ENCODE measurements at regions not wholly inside any gene's neighbourhood (a gene's known extent, or its start where the extent isn't known, plus 50 kb on each side); places are given as distances from the start of the nearest gene placed in this dataset.

- H3K4me3 ChIP-seq (ENCODE audit: low read length) = no peak overlapping the region
- peaks cover 7% of the 10 kb centered on the region for H3K36me3 ChIP-seq (ENCODE audit: control insufficient read depth, insufficient read depth, low read length)
- peaks cover 9% of the 10 kb centered on the region for H3K4me1 ChIP-seq (ENCODE audit: control insufficient read depth, insufficient read depth, low read length)
- no peaks in the 10 kb centered on the region for H3K27me3 ChIP-seq (ENCODE audit: control insufficient read depth, insufficient read depth, low read length)
- WGBS (ENCODE audit: insufficient coverage, insufficient read length) = no CpG with 5 or more reads among the region's 8 CpGs
- no peak overlapping the region for H3K27ac ChIP-seq (ENCODE audit: low read length)
- no peak for DNase-seq (ENCODE audit: low read depth, low spot score)
- H3K9me3 ChIP-seq (ENCODE audit: control insufficient read depth, insufficient read depth, low read length) = no peaks in the 10 kb centered on the region
These were observed 467.3 kb downstream of the SHQ1 start for GRCh38 chr3:72380711-72381493.

DNA sequence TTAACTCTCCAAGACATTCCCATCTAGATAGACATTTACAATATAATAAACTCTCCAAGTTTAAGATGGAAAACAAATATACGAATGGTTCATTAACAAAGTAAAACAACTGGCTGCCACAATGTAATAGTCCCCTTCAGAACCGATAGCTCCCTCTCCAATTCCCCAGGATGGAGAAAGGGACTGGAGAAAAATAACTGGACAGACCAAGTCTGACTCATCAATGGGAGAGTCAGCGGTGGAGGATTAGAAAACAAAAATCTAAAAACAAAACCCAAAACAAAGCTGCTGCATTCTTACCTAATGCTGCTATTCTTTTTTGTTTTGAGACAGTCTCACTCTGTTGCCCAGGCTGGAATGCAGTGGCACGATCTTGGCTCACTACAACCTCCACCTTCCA is 468.1 kb downstream of the SHQ1 start:
- no peak overlapping the region for H3K27ac ChIP-seq (ENCODE audit: low read length)
- H3K4me3 ChIP-seq (ENCODE audit: low read length) = no peak overlapping the region
- peaks cover 7% of the 10 kb centered on the region for H3K36me3 ChIP-seq (ENCODE audit: control insufficient read depth, insufficient read depth, low read length)
- no peaks in the 10 kb centered on the region for H3K9me3 ChIP-seq (ENCODE audit: control insufficient read depth, insufficient read depth, low read length)
- DNase-seq (ENCODE audit: low read depth, low spot score) = no peak
- H3K27me3 ChIP-seq (ENCODE audit: control insufficient read depth, insufficient read depth, low read length) = no peaks in the 10 kb centered on the region
- WGBS (ENCODE audit: insufficient coverage, insufficient read length) = no CpG with 5 or more reads among the region's 4 CpGs
- peaks cover 9% of the 10 kb centered on the region for H3K4me1 ChIP-seq (ENCODE audit: control insufficient read depth, insufficient read depth, low read length)

- Histone ChIP-seq H3K36me3 (ENCODE audit: control insufficient read depth, insufficient read depth, low read length) (peaks cover 7% of the 10 kb centered on the region), H3K4me3 (ENCODE audit: low read length) (no peak overlapping the region), H3K4me1 (ENCODE audit: control insufficient read depth, insufficient read depth, low read length) (peaks cover 9% of the 10 kb centered on the region), H3K9me3 (ENCODE audit: control insufficient read depth, insufficient read depth, low read length) (no peaks in the 10 kb centered on the region), H3K27me3 (ENCODE audit: control insufficient read depth, insufficient read depth, low read length) (no peaks in the 10 kb centered on the region), H3K27ac (ENCODE audit: low read length) (no peak overlapping the region)
- no peak for DNase-seq (ENCODE audit: low read depth, low spot score)
- WGBS (ENCODE audit: insufficient coverage, insufficient read length) = no CpG with 5 or more reads among the region's 1 CpG
These were observed 468.6 kb downstream of the SHQ1 start for GRCh38 chr3:72379500-72380187.

DNA sequence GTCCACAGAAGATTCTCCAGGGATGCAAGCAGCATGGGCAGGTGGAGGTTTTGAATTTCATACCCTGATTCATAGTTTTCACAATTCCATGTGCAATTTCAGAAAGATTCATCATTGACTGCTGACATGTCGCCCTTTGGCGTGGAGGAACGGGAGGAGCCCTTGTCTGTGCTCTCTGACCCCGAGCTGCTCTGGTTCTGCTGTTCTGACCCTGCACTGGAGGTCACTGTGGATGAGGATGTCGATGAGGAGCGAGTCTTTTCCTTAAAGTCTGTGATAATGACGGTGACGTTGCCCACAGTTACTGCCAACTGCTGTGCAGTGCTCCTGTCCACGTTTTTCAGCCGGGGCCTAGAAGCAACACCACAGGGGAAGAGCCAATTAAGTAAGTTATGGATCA is 470.0 kb downstream of the SHQ1 start:
- DNase-seq (ENCODE audit: low read depth, low spot score) = no peak
- Histone ChIP-seq H3K27me3 (ENCODE audit: control insufficient read depth, insufficient read depth, low read length) (no peaks in the 10 kb centered on the region), H3K36me3 (ENCODE audit: control insufficient read depth, insufficient read depth, low read length) (peaks cover 7% of the 10 kb centered on the region), H3K9me3 (ENCODE audit: control insufficient read depth, insufficient read depth, low read length) (no peaks in the 10 kb centered on the region), H3K27ac (ENCODE audit: low read length) (no peak overlapping the region), H3K4me3 (ENCODE audit: low read length) (no peak overlapping the region), H3K4me1 (ENCODE audit: control insufficient read depth, insufficient read depth, low read length) (peaks cover 7% of the 10 kb centered on the region)
- no CpG with 5 or more reads among the region's 10 CpGs for WGBS (ENCODE audit: insufficient coverage, insufficient read length)

GRCh38 chr3:72376956-72377710 is 471.1 kb downstream of the SHQ1 start:
- no peak for DNase-seq (ENCODE audit: low read depth, low spot score)
- Histone ChIP-seq H3K27ac (ENCODE audit: low read length) (no peak overlapping the region), H3K27me3 (ENCODE audit: control insufficient read depth, insufficient read depth, low read length) (no peaks in the 10 kb centered on the region), H3K9me3 (ENCODE audit: control insufficient read depth, insufficient read depth, low read length) (no peaks in the 10 kb centered on the region), H3K4me3 (ENCODE audit: low read length) (no peak overlapping the region), H3K4me1 (ENCODE audit: control insufficient read depth, insufficient read depth, low read length) (peaks cover 4% of the 10 kb centered on the region; the same call in 1 of the 2 replicates), H3K36me3 (ENCODE audit: control insufficient read depth, insufficient read depth, low read length) (peaks cover 7% of the 10 kb centered on the region)
- no CpG with 5 or more reads among the region's 9 CpGs for WGBS (ENCODE audit: insufficient coverage, insufficient read length)

GRCh38 chr3:72375237-72376076 is 472.8 kb downstream of the SHQ1 start:
- WGBS (ENCODE audit: insufficient coverage, insufficient read length) = no CpG with 5 or more reads among the region's 10 CpGs
- Histone ChIP-seq H3K27me3 (ENCODE audit: control insufficient read depth, insufficient read depth, low read length) (no peaks in the 10 kb centered on the region), H3K4me3 (ENCODE audit: low read length) (no peak overlapping the region), H3K4me1 (ENCODE audit: control insufficient read depth, insufficient read depth, low read length) (0 out of 2 replicates have a peak, but pooled peaks cover 2% of the 10 kb centered on the region), H3K9me3 (ENCODE audit: control insufficient read depth, insufficient read depth, low read length) (no peaks in the 10 kb centered on the region), H3K36me3 (ENCODE audit: control insufficient read depth, insufficient read depth, low read length) (peaks cover 7% of the 10 kb centered on the region), H3K27ac (ENCODE audit: low read length) (no peak overlapping the region)
- no peak for DNase-seq (ENCODE audit: low read depth, low spot score)

DNA sequence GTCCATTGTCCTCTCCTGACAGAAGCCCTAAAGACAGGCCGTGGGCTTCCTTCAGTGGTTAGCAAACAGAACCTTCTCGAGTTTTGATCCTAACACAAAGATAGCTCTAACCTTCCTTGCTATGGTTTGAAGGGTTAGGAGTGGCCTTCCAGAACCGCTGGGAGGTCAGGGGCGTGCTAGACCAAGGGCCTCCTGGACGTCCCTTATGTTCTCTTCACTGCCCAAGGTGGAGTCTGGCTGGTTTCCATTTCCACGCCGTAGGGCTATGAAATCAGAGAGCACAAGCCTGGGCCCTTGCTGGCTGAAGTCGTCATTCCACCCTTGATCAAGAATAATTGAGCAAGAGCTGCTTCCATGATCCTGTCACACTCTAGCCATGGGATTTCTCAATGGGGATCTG is 475.1 kb downstream of the SHQ1 start:
- Histone ChIP-seq H3K36me3 (ENCODE audit: control insufficient read depth, insufficient read depth, low read length) (peaks cover 2% of the 10 kb centered on the region), H3K27me3 (ENCODE audit: control insufficient read depth, insufficient read depth, low read length) (no peaks in the 10 kb centered on the region), H3K9me3 (ENCODE audit: control insufficient read depth, insufficient read depth, low read length) (no peaks in the 10 kb centered on the region), H3K4me1 (ENCODE audit: control insufficient read depth, insufficient read depth, low read length) (no peaks in the 10 kb centered on the region; the same call in 1 of the 2 replicates), H3K4me3 (ENCODE audit: low read length) (no peak overlapping the region), H3K27ac (ENCODE audit: low read length) (no peak overlapping the region)
- DNase-seq (ENCODE audit: low read depth, low spot score) = no peak
- WGBS (ENCODE audit: insufficient coverage, insufficient read length) = no CpG with 5 or more reads among the region's 8 CpGs

GRCh38 chr3:72372161-72372560 is 476.1 kb downstream of the SHQ1 start:
- WGBS (ENCODE audit: insufficient coverage, insufficient read length) = no CpG with 5 or more reads among the region's 3 CpGs
- Histone ChIP-seq H3K27ac (ENCODE audit: low read length) (no peak overlapping the region), H3K36me3 (ENCODE audit: control insufficient read depth, insufficient read depth, low read length) (no peaks in the 10 kb centered on the region), H3K27me3 (ENCODE audit: control insufficient read depth, insufficient read depth, low read length) (no peaks in the 10 kb centered on the region), H3K9me3 (ENCODE audit: control insufficient read depth, insufficient read depth, low read length) (no peaks in the 10 kb centered on the region), H3K4me3 (ENCODE audit: low read length) (no peak overlapping the region), H3K4me1 (ENCODE audit: control insufficient read depth, insufficient read depth, low read length) (peaks cover 2% of the 10 kb centered on the region)
- no peak for DNase-seq (ENCODE audit: low read depth, low spot score)

DNA sequence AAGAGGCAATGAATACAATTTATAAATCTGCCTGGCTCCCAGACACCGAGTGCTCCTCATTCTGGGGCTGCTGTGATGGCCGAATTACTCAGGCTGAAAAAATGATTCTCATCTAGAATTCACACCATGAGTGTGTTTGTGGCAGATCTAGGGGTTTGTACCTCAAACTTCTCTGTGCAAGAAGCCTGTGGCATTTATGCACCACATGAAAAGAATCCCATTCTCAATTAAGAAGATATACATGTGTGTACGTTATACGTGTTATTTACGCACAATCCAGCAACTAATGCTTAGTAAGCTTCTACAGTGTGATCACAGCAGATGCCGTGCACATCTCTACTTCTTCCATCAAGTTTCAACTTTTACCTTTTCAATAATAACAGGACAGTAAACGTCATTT is 476.8 kb downstream of the SHQ1 start:
- no peak overlapping the region for H3K4me3 ChIP-seq (ENCODE audit: low read length)
- H3K27me3 ChIP-seq (ENCODE audit: control insufficient read depth, insufficient read depth, low read length) = no peaks in the 10 kb centered on the region
- WGBS (ENCODE audit: insufficient coverage, insufficient read length) = 100% methylated on average over 1 of the region's 7 CpGs
- no peak overlapping the region for H3K27ac ChIP-seq (ENCODE audit: low read length)
- DNase-seq (ENCODE audit: low read depth, low spot score) = no peak
- no peaks in the 10 kb centered on the region for H3K9me3 ChIP-seq (ENCODE audit: control insufficient read depth, insufficient read depth, low read length)
- no peaks in the 10 kb centered on the region for H3K36me3 ChIP-seq (ENCODE audit: control insufficient read depth, insufficient read depth, low read length)
- H3K4me1 ChIP-seq (ENCODE audit: control insufficient read depth, insufficient read depth, low read length) = peaks cover 3% of the 10 kb centered on the region

DNA sequence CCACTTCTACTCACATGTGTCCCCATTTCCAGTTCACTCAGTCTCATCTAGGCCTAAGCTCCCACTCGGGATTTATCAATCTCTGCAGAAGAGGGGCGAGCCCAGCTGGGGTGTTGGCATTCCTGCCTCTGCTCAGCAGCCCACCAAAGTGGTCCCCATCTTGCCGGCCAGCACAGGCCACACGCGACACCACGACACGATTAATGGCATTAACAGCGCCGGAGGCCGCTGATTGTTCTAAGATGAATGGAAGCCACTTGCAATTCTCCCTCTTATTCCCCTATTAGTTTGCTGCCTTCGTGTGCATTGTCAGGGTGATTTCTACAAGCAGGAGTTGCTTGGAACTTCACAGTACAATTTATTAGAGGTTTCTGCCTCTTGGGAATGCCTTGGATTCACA is 477.3 kb downstream of the SHQ1 start:
- Histone ChIP-seq H3K9me3 (ENCODE audit: control insufficient read depth, insufficient read depth, low read length) (no peaks in the 10 kb centered on the region), H3K4me1 (ENCODE audit: control insufficient read depth, insufficient read depth, low read length) (peaks cover 3% of the 10 kb centered on the region), H3K4me3 (ENCODE audit: low read length) (no peak overlapping the region), H3K27me3 (ENCODE audit: control insufficient read depth, insufficient read depth, low read length) (no peaks in the 10 kb centered on the region), H3K27ac (ENCODE audit: low read length) (no peak overlapping the region), H3K36me3 (ENCODE audit: control insufficient read depth, insufficient read depth, low read length) (no peaks in the 10 kb centered on the region)
- DNase-seq (ENCODE audit: low read depth, low spot score) = no peak
- WGBS (ENCODE audit: insufficient coverage, insufficient read length) = no CpG with 5 or more reads among the region's 11 CpGs

Measured in iPS DF 6.9 (cell line).